ENCODE measurements at regions not wholly inside any gene's neighbourhood (a gene's known extent, or its start where the extent isn't known, plus 50 kb on each side); places are given as distances from the start of the nearest gene placed in this dataset.
A peak's percentile ranks its signal among the peaks of the same experiment; 100 is the strongest.

DNA sequence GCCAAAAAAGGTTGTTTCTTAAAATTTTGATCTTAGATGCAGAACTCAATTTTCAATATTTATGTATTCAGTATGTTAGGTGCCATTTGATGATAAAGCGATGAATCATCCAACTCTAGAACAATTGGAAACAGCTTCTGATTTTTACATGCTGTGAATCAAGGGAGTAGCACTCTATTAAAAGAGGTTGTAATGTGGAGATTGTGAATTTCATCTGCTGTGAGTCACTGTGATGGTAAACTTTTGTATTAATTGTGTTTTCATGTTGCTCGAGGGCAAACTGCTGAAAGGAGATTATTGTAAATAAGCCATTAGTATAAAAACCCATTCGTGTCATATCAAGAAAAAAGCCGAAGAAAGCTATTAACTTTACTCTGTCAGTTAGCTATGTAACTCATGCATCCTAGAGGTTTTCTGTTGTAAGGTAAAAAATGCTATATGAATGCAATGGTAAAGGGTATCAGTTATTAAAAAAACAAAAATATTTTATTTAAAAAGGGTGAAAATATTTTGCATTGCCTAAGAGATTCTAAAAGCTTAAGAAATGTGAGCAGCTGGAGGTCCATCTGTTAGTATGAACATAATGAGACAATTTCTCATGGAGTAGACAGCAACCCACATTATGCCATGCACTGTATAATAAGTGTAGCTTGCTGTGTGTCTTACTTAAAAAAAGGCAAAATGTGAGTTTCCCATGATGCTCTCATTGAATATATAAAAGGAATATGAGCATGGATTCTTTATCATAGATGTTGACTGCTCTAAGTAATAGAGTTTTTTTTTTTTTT lies 511.0 kb upstream of the PCDH15 start:
- Histone ChIP-seq H3K4ac (ENCODE audit: low read depth in 1 of 2, low read length in 2 of 2) (no peak overlapping the region), H4K8ac (ENCODE audit: low read length) (no peak overlapping the region), H3K4me2 (ENCODE audit: low read length, poor library complexity, severe bottlenecking) (no peak overlapping the region), H3K9ac (ENCODE audit: low read length) (no peak overlapping the region), H2BK15ac (ENCODE audit: low read depth, poor library complexity, severe bottlenecking) (no peak overlapping the region), H3K27ac (ENCODE audit: low read length, poor library complexity, severe bottlenecking) (no peak overlapping the region), H4K91ac (ENCODE audit: low read length) (no peak overlapping the region), H3K27me3 (ENCODE audit: control insufficient read depth in 1 of 2, insufficient read depth in 1 of 2, low read length in 2 of 2) (no peaks in the 10 kb centered on the region), H3K14ac (ENCODE audit: low read length in 2 of 2) (no peak overlapping the region), H3K4me1 (ENCODE audit: control insufficient read depth, insufficient read depth, low read depth, low read length) (no peaks in the 10 kb centered on the region), H2AFZ (ENCODE audit: low read depth, low read length) (no peak overlapping the region), H3K4me3 (ENCODE audit: insufficient read depth in 1 of 2, low read depth in 1 of 2, low read length in 2 of 2) (no peak overlapping the region), H3K23ac (ENCODE audit: low read length in 2 of 2) (no peak overlapping the region), H3K18ac (ENCODE audit: low read depth in 1 of 2, low read length in 2 of 2) (no peak overlapping the region), H2BK120ac (ENCODE audit: low read depth, low read length) (no peak overlapping the region), H2AK5ac (ENCODE audit: low read length, severe bottlenecking) (no peak overlapping the region), H3K36me3 (ENCODE audit: control insufficient read depth in 1 of 2, insufficient read depth in 2 of 2, low read depth in 1 of 2, low read length in 2 of 2) (no peaks in the 10 kb centered on the region), H3K79me1 (replicated peaks; ENCODE audit: low read length, poor library complexity, severe bottlenecking) (no peaks in the 10 kb centered on the region), H2BK12ac (ENCODE audit: low read length in 2 of 2) (no peak overlapping the region), H3K9me3 (ENCODE audit: control insufficient read depth, low read length) (no peaks in the 10 kb centered on the region), H2BK5ac (ENCODE audit: low read depth, low read length, poor library complexity, severe bottlenecking) (no peak overlapping the region)
- WGBS, result 87% methylated on average over 2 of the region's 4 CpGs
- DNase-seq, result no peak

DNA sequence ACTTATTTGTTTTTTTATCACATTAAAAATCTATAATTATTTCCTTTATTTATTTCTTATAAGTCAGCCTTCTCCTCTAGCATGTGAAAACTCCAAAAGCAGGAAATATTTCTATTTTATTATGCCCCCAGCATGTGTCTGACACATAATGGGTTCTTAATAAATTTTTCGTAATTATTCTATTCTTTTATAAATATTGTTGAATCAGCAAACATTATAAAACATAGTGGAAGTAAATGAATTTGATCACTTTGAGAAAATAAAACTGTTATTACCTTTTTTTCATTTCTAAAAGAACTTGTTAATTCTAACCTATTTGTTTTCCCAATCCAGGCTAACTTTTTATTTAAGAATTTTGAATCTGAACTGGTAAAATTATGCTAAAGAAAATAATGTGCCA lies 509.1 kb upstream of the PCDH15 start:
- Histone ChIP-seq H3K23ac (ENCODE audit: low read length in 2 of 2) (no peak overlapping the region), H3K27ac (ENCODE audit: low read length, poor library complexity, severe bottlenecking) (no peak overlapping the region), H3K4me2 (ENCODE audit: low read length, poor library complexity, severe bottlenecking) (no peak overlapping the region), H2AFZ (ENCODE audit: low read depth, low read length) (no peak overlapping the region), H3K4ac (ENCODE audit: low read depth in 1 of 2, low read length in 2 of 2) (no peak overlapping the region), H3K14ac (ENCODE audit: low read length in 2 of 2) (no peak overlapping the region), H3K27me3 (ENCODE audit: control insufficient read depth in 1 of 2, insufficient read depth in 1 of 2, low read length in 2 of 2) (no peaks in the 10 kb centered on the region), H2BK15ac (ENCODE audit: low read depth, poor library complexity, severe bottlenecking) (no peak overlapping the region), H4K8ac (ENCODE audit: low read length) (no peak overlapping the region), H2BK5ac (ENCODE audit: low read depth, low read length, poor library complexity, severe bottlenecking) (no peak overlapping the region), H2BK120ac (ENCODE audit: low read depth, low read length) (no peak overlapping the region), H3K36me3 (ENCODE audit: control insufficient read depth in 1 of 2, insufficient read depth in 2 of 2, low read depth in 1 of 2, low read length in 2 of 2) (no peaks in the 10 kb centered on the region), H3K79me1 (replicated peaks; ENCODE audit: low read length, poor library complexity, severe bottlenecking) (no peaks in the 10 kb centered on the region), H3K9me3 (ENCODE audit: control insufficient read depth, low read length) (no peaks in the 10 kb centered on the region), H2BK12ac (ENCODE audit: low read length in 2 of 2) (no peak overlapping the region), H3K18ac (ENCODE audit: low read depth in 1 of 2, low read length in 2 of 2) (no peak overlapping the region), H4K91ac (ENCODE audit: low read length) (no peak overlapping the region), H3K9ac (ENCODE audit: low read length) (no peak overlapping the region), H3K4me1 (ENCODE audit: control insufficient read depth, insufficient read depth, low read depth, low read length) (no peaks in the 10 kb centered on the region), H3K4me3 (ENCODE audit: insufficient read depth in 1 of 2, low read depth in 1 of 2, low read length in 2 of 2) (no peak overlapping the region), H2AK5ac (ENCODE audit: low read length, severe bottlenecking) (no peak overlapping the region)
- DNase-seq, result no peak
- WGBS, result no CpG with 5 or more reads among the region's 1 CpG

DNA sequence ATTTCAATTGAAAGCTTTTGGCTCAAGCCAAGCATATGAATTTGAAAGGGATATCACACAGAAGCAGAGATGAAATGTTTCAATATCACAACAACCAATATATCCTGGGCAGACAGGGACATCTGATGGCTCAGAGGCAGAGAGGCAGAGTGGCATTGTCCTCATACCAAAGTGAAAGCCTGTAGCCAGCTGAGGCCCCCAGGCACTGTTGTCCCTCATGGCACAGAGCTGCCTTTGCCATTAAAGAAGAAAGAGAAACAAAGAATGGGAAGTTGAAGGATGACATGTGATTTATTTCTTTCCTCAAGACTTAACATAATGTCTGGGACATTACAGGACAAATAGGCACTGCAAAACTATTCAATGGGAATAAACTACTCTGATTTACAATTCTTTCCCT lies 504.3 kb upstream of the PCDH15 start:
- no peaks in the 10 kb centered on the region for H3K36me3 ChIP-seq (ENCODE audit: control insufficient read depth in 1 of 2, insufficient read depth in 2 of 2, low read depth in 1 of 2, low read length in 2 of 2)
- H3K27me3 ChIP-seq (ENCODE audit: control insufficient read depth in 1 of 2, insufficient read depth in 1 of 2, low read length in 2 of 2), result no peaks in the 10 kb centered on the region
- no peak overlapping the region for H2AK5ac ChIP-seq (ENCODE audit: low read length, severe bottlenecking)
- H3K4me2 ChIP-seq (ENCODE audit: low read length, poor library complexity, severe bottlenecking), result no peak overlapping the region
- no peaks in the 10 kb centered on the region for H3K9me3 ChIP-seq (ENCODE audit: control insufficient read depth, low read length)
- H2AFZ ChIP-seq (ENCODE audit: low read depth, low read length), result no peak overlapping the region
- no peaks in the 10 kb centered on the region for H3K79me1 ChIP-seq (replicated peaks; ENCODE audit: low read length, poor library complexity, severe bottlenecking)
- no peak overlapping the region for H3K18ac ChIP-seq (ENCODE audit: low read depth in 1 of 2, low read length in 2 of 2)
- H2BK120ac ChIP-seq (ENCODE audit: low read depth, low read length), result no peak overlapping the region
- H4K8ac ChIP-seq (ENCODE audit: low read length), result no peak overlapping the region
- no peak overlapping the region for H2BK5ac ChIP-seq (ENCODE audit: low read depth, low read length, poor library complexity, severe bottlenecking)
- H4K91ac ChIP-seq (ENCODE audit: low read length), result no peak overlapping the region
- H3K23ac ChIP-seq (ENCODE audit: low read length in 2 of 2), result no peak overlapping the region
- H3K14ac ChIP-seq (ENCODE audit: low read length in 2 of 2), result no peak overlapping the region
- no peak overlapping the region for H2BK15ac ChIP-seq (ENCODE audit: low read depth, poor library complexity, severe bottlenecking)
- H3K27ac ChIP-seq (ENCODE audit: low read length, poor library complexity, severe bottlenecking), result no peak overlapping the region
- H3K4ac ChIP-seq (ENCODE audit: low read depth in 1 of 2, low read length in 2 of 2), result no peak overlapping the region
- no peak for DNase-seq
- H3K4me3 ChIP-seq (ENCODE audit: insufficient read depth in 1 of 2, low read depth in 1 of 2, low read length in 2 of 2), result no peak overlapping the region
- no peak overlapping the region for H2BK12ac ChIP-seq (ENCODE audit: low read length in 2 of 2)
- no peak overlapping the region for H3K9ac ChIP-seq (ENCODE audit: low read length)
- no peaks in the 10 kb centered on the region for H3K4me1 ChIP-seq (ENCODE audit: control insufficient read depth, insufficient read depth, low read depth, low read length)

- Histone ChIP-seq H3K23ac (ENCODE audit: low read length in 2 of 2) (no peak overlapping the region), H3K18ac (ENCODE audit: low read depth in 1 of 2, low read length in 2 of 2) (no peak overlapping the region), H3K4me2 (ENCODE audit: low read length, poor library complexity, severe bottlenecking) (no peak overlapping the region), H3K36me3 (ENCODE audit: control insufficient read depth in 1 of 2, insufficient read depth in 2 of 2, low read depth in 1 of 2, low read length in 2 of 2) (no peaks in the 10 kb centered on the region), H4K8ac (ENCODE audit: low read length) (no peak overlapping the region), H2BK5ac (ENCODE audit: low read depth, low read length, poor library complexity, severe bottlenecking) (no peak overlapping the region), H3K9me3 (ENCODE audit: control insufficient read depth, low read length) (no peaks in the 10 kb centered on the region), H3K79me1 (replicated peaks; ENCODE audit: low read length, poor library complexity, severe bottlenecking) (no peaks in the 10 kb centered on the region), H3K27ac (ENCODE audit: low read length, poor library complexity, severe bottlenecking) (peak overlapping the region; percentile 13), H3K4me1 (ENCODE audit: control insufficient read depth, insufficient read depth, low read depth, low read length) (no peaks in the 10 kb centered on the region), H2BK15ac (ENCODE audit: low read depth, poor library complexity, severe bottlenecking) (no peak overlapping the region), H3K4ac (ENCODE audit: low read depth in 1 of 2, low read length in 2 of 2) (no peak overlapping the region), H3K14ac (ENCODE audit: low read length in 2 of 2) (no peak overlapping the region), H2BK12ac (ENCODE audit: low read length in 2 of 2) (no peak overlapping the region), H3K4me3 (ENCODE audit: insufficient read depth in 1 of 2, low read depth in 1 of 2, low read length in 2 of 2) (no peak overlapping the region), H2BK120ac (ENCODE audit: low read depth, low read length) (no peak overlapping the region), H3K9ac (ENCODE audit: low read length) (no peak overlapping the region), H2AFZ (ENCODE audit: low read depth, low read length) (no peak overlapping the region), H2AK5ac (ENCODE audit: low read length, severe bottlenecking) (no peak overlapping the region), H3K27me3 (ENCODE audit: control insufficient read depth in 1 of 2, insufficient read depth in 1 of 2, low read length in 2 of 2) (no peaks in the 10 kb centered on the region), H4K91ac (ENCODE audit: low read length) (no peak overlapping the region)
- WGBS, result no CpG with 5 or more reads among the region's 2 CpGs
- peak; percentile 9 for DNase-seq
Observed at GRCh38 chr10:55287346-55287745, 486.3 kb upstream of the PCDH15 start.
